NCI-H2196 treated with DMSO at 0.1 percent for 48 hours (cell line): ENCODE measurements at regions not wholly inside any gene's neighbourhood (a gene's known extent, or its start where the extent isn't known, plus 50 kb on each side); places are given as distances from the start of the nearest gene placed in this dataset.

Experiments
- DNase-seq: peaks from one replicate; lab custom pipeline; 2025; ENCODE audit not compliant: unreplicated experiment; lab: John Stamatoyannopoulos, UW

- no peak for DNase-seq
Observed at GRCh38 chr17:27991462-27991993, 50.9 kb upstream of the NLK start.
